Neural cell (in vitro differentiated cells): ENCODE measurements at regions not wholly inside any gene's neighbourhood (a gene's known extent, or its start where the extent isn't known, plus 50 kb on each side); places are given as distances from the start of the nearest gene placed in this dataset.

Source experiments
- H2AFZ ChIP-seq: fragments of 200-600, 300-800 bp; sonication (generic), shearing (Covaris generic); 2 replicates; pipeline ENCODE4 v1.6.0; 2014; ENCODE audit warnings: low read depth, mild to moderate bottlenecking, antibody characterized with exemption, low read length, moderate library complexity
- H3F3A ChIP-seq: fragments of 200-600 bp; shearing (Covaris generic); 2 replicates; pipeline ENCODE4 v1.6.1; 2016; ENCODE audit warnings: mild to moderate bottlenecking, moderate library complexity, mixed read lengths, antibody characterized with exemption, low read length; ENCODE audit not compliant: insufficient read depth, poor library complexity, severe bottlenecking
- H3K27ac ChIP-seq: fragments of 200-600, 300-800 bp; sonication (generic), shearing (Covaris generic); 2 replicates; pipeline ENCODE4 v1.5.1; 2014; ENCODE audit warnings: mild to moderate bottlenecking, low read length, moderate library complexity
- H3K27me3 ChIP-seq: fragments of 300-800, 200-600 bp; sonication (generic), shearing (Covaris generic); 2 replicates; pipeline ENCODE4 v1.6.0; 2014; ENCODE audit warnings: mild to moderate bottlenecking, low read depth, low read length, moderate library complexity; ENCODE audit not compliant: insufficient read depth
- H3K36me3 ChIP-seq: fragments of 300-800, 200-600 bp; sonication (generic), shearing (Covaris generic); 2 replicates; pipeline ENCODE4 v1.5.1; 2014; ENCODE audit warnings: mild to moderate bottlenecking, antibody characterized with exemption, low read length, moderate library complexity; ENCODE audit not compliant: insufficient read depth
- H3K4me2 ChIP-seq: fragments of 300-800, 200-600 bp; sonication (generic), shearing (Covaris generic); 2 replicates; pipeline ENCODE4 v1.6.0; 2014; ENCODE audit warnings: mild to moderate bottlenecking, low read length
- H3K4me3 ChIP-seq: fragments of 300-800, 200-600 bp; sonication (generic), shearing (Covaris generic); 2 replicates; pipeline ENCODE4 v1.5.1; 2014; ENCODE audit warnings: mild to moderate bottlenecking, low read length, moderate library complexity
- H3K79me2 ChIP-seq: fragments of 200-600 bp; shearing (Covaris generic); replicated peaks from 2 replicates; pipeline ENCODE4 v1.6.0; 2014; ENCODE audit warnings: mild to moderate bottlenecking, low read length, moderate library complexity; ENCODE audit not compliant: insufficient read depth
- H3K9ac ChIP-seq: fragments of 300-800, 200-600 bp; sonication (generic), shearing (Covaris generic); 2 replicates; pipeline ENCODE4 v1.6.1; 2016; ENCODE audit warnings: mild to moderate bottlenecking, low read length, mixed read lengths
- H3K9me2 ChIP-seq: fragments of 200-600 bp; shearing (Covaris generic); 2 replicates; pipeline ENCODE4 v1.6.1; 2016; ENCODE audit warnings: mild to moderate bottlenecking, low read length, mixed read lengths; ENCODE audit not compliant: insufficient read depth
- H3K9me3 ChIP-seq: fragments of 200-600, 300-800 bp; sonication (generic), shearing (Covaris generic); 2 replicates; pipeline ENCODE4 v1.6.1; 2016; ENCODE audit warnings: mild to moderate bottlenecking, mixed run types, low read length, moderate library complexity, mixed read lengths
- H4K20me1 ChIP-seq: fragments of 200-600 bp; shearing (Covaris generic); 2 replicates; pipeline ENCODE4 v1.6.1; 2016; ENCODE audit warnings: mild to moderate bottlenecking, mixed run types; ENCODE audit not compliant: insufficient read depth
- EP300 ChIP-seq: fragments of 450-650 bp; conservative IDR thresholded peaks from 2 replicates; pipeline ENCODE4 v1.6.1; 2014; ENCODE audit warnings: antibody characterized with exemption, mild to moderate bottlenecking, moderate library complexity; ENCODE audit not compliant: poor library complexity, severe bottlenecking
- EZH2 ChIP-seq: fragments of 200-600, 300-800 bp; shearing (Covaris generic), sonication (generic); IDR thresholded peaks from 2 replicates; pipeline ENCODE4 v1.6.1; 2014; ENCODE audit warnings: antibody characterized with exemption, low read length, borderline replicate concordance, mild to moderate bottlenecking; ENCODE audit not compliant: insufficient read depth, poor library complexity, severe bottlenecking
- MXI1 ChIP-seq: fragments of 450-650 bp; conservative IDR thresholded peaks from 2 replicates; pipeline ENCODE4 v1.6.1; 2014; ENCODE audit warnings: antibody characterized with exemption, mild to moderate bottlenecking; ENCODE audit not compliant: poor library complexity, severe bottlenecking
- POLR2AphosphoS5 ChIP-seq: IDR thresholded peaks from 2 replicates; pipeline ENCODE4 v1.6.1; 2012
- RAD21 ChIP-seq: fragments of 450-650 bp; conservative IDR thresholded peaks from 2 replicates; pipeline ENCODE4 v1.6.1; 2014; ENCODE audit warnings: antibody characterized with exemption, mild to moderate bottlenecking, moderate library complexity
- SMC3 ChIP-seq: fragments of 450-650 bp; conservative IDR thresholded peaks from 2 replicates; pipeline ENCODE4 v1.6.1; 2014; ENCODE audit warnings: antibody characterized with exemption, mild to moderate bottlenecking, moderate library complexity; ENCODE audit not compliant: poor library complexity
- TAF1 ChIP-seq: IDR thresholded peaks from 2 replicates; pipeline ENCODE4 v1.6.1; 2012; ENCODE audit warnings: low read depth
- TF ChIP-seq, protein P1 (sequence below): IDR thresholded peaks from 2 replicates; pipeline ENCODE4 v1.6.1; 2012; ENCODE audit warnings: borderline replicate concordance
- TF ChIP-seq, protein P2 (sequence below): fragments of 450-650 bp; IDR thresholded peaks from 2 replicates; pipeline ENCODE4 v1.5.1; 2014; ENCODE audit warnings: antibody characterized with exemption, mild to moderate bottlenecking, moderate library complexity; ENCODE audit not compliant: poor library complexity, severe bottlenecking

DNA sequence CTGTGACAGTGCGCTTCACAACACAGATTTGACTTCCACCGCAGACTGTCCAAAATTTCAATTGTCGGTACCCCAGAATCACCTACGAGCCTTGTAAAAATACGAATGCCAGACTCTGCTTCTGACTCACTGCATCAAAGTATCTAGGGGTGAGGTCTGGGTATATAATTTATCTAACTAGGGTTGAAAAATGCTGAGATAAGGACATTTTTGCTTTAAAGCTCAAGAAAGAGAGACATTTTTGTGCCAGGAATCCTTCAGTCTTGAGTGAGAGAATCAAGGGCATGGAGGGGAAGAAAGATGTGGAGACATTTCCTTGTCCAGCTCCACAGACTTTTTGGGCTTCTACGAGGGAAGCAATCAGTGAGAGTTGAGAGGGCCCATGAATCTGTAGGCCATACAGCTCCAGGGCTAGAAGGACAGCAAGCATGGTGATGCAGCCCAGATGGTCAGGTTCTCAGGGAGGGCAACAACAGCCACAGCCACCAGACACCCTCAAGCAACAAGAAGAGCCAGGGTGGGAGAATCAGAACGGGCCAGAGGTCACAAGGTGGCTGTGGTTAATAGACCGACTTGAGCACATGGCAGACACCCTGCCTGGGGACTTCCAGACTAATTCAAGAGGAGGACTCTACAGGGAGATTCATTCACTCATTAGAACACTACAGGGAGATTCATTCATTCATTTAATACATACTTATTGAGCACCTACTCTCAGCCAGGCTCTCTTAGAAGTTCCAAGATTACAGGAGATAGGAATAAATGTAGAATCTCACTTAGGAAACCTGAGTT is 211.1 kb upstream of the PRDM1 start:
- Histone ChIP-seq H3K27me3 (no peaks in the 10 kb centered on the region), H2AFZ (no peak overlapping the region), H3K36me3 (no peaks in the 10 kb centered on the region), H3K9me3 (no peaks in the 10 kb centered on the region), H3K79me2 (no peaks in the 10 kb centered on the region), H3F3A (no peaks in the 10 kb centered on the region), H3K9ac (no peak overlapping the region), H4K20me1 (no peaks in the 10 kb centered on the region), H3K4me3 (no peak overlapping the region), H3K4me2 (no peak overlapping the region), H3K27ac (no peak overlapping the region), H3K9me2 (no peaks in the 10 kb centered on the region)
- no peak for TF ChIP-seq MXI1
- no peak for TF ChIP-seq TAF1
- TF ChIP-seq, protein P1, sequence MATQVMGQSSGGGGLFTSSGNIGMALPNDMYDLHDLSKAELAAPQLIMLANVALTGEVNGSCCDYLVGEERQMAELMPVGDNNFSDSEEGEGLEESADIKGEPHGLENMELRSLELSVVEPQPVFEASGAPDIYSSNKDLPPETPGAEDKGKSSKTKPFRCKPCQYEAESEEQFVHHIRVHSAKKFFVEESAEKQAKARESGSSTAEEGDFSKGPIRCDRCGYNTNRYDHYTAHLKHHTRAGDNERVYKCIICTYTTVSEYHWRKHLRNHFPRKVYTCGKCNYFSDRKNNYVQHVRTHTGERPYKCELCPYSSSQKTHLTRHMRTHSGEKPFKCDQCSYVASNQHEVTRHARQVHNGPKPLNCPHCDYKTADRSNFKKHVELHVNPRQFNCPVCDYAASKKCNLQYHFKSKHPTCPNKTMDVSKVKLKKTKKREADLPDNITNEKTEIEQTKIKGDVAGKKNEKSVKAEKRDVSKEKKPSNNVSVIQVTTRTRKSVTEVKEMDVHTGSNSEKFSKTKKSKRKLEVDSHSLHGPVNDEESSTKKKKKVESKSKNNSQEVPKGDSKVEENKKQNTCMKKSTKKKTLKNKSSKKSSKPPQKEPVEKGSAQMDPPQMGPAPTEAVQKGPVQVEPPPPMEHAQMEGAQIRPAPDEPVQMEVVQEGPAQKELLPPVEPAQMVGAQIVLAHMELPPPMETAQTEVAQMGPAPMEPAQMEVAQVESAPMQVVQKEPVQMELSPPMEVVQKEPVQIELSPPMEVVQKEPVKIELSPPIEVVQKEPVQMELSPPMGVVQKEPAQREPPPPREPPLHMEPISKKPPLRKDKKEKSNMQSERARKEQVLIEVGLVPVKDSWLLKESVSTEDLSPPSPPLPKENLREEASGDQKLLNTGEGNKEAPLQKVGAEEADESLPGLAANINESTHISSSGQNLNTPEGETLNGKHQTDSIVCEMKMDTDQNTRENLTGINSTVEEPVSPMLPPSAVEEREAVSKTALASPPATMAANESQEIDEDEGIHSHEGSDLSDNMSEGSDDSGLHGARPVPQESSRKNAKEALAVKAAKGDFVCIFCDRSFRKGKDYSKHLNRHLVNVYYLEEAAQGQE = no peak
- no peak for TF ChIP-seq EP300
- TF ChIP-seq, protein P2, sequence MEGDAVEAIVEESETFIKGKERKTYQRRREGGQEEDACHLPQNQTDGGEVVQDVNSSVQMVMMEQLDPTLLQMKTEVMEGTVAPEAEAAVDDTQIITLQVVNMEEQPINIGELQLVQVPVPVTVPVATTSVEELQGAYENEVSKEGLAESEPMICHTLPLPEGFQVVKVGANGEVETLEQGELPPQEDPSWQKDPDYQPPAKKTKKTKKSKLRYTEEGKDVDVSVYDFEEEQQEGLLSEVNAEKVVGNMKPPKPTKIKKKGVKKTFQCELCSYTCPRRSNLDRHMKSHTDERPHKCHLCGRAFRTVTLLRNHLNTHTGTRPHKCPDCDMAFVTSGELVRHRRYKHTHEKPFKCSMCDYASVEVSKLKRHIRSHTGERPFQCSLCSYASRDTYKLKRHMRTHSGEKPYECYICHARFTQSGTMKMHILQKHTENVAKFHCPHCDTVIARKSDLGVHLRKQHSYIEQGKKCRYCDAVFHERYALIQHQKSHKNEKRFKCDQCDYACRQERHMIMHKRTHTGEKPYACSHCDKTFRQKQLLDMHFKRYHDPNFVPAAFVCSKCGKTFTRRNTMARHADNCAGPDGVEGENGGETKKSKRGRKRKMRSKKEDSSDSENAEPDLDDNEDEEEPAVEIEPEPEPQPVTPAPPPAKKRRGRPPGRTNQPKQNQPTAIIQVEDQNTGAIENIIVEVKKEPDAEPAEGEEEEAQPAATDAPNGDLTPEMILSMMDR = no peak
- no peak for TF ChIP-seq EZH2
- TF ChIP-seq SMC3 = no peak

DNA sequence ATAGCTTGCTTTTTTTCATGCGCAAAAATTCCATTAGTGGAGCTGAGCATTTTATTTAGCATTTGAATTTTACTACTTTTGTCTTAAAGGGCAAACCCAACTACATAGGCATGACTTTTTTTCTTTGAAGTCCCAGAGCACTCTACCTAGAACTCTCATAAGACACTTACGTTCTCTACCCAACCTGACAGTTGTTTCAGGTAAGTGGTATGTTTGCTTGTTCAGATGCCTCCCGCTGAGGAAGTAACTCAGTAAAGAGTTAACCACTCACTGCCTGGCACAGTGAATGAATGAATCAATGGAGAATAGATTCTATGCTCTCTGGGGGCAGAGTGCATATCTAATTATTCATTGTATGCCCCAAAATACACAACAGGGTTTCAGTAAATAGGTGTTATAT is 212.3 kb upstream of the PRDM1 start:
- H3K4me3 ChIP-seq = no peak overlapping the region
- H3K36me3 ChIP-seq = no peaks in the 10 kb centered on the region
- H3K9me3 ChIP-seq = no peaks in the 10 kb centered on the region
- H3K79me2 ChIP-seq = no peaks in the 10 kb centered on the region
- no peaks in the 10 kb centered on the region for H3K9me2 ChIP-seq
- H2AFZ ChIP-seq = no peak overlapping the region
- no peaks in the 10 kb centered on the region for H3K27me3 ChIP-seq
- H3K9ac ChIP-seq = no peak overlapping the region
- TF ChIP-seq RAD21 (no peak), TAF1 (no peak), SMC3 (no peak), EZH2 (no peak), POLR2AphosphoS5 (no peak), EP300 (no peak), MXI1 (no peak)
- TF ChIP-seq, protein P1 = no peak
- TF ChIP-seq, protein P2 = no peak
- no peak overlapping the region for H3K27ac ChIP-seq
- no peak overlapping the region for H3K4me2 ChIP-seq
- H4K20me1 ChIP-seq = no peaks in the 10 kb centered on the region
- H3F3A ChIP-seq = no peaks in the 10 kb centered on the region
